Umbilical cord (tissue), 1 donor: ENCODE measurements at regions not wholly inside any gene's neighbourhood (a gene's known extent, or its start where the extent isn't known, plus 50 kb on each side); places are given as distances from the start of the nearest gene placed in this dataset.
"Not testable (repeated sequence)": the region's sequence is repeated elsewhere in the genome, so short reads cannot be mapped to it uniquely, and the experiment has no call there.

Experiments
- DNase-seq: peaks from one replicate; pipeline ENCODE4 v3.0.0-alpha.2; 2015; ENCODE audit warnings: low spot score

DNA sequence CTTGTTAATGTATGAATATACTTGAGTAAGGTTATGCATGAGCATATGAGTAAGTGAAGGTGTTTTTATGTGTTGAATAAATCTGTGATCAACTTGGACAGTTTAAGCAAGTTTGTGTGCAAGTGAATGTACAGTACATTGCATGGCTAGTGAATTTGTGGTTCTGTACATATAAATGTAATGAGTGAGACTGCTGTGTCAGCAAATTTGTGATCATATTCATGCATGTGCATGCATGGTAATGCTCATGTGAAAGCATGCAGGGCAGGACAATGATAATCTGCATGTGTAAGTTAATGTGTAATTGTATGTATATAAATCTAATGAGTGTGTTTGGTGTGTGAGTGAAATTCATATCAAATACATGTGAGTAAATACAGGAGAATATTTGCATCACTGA, 188.5 kb downstream of the PWWP3B start:
- DNase-seq, result no peak

DNA sequence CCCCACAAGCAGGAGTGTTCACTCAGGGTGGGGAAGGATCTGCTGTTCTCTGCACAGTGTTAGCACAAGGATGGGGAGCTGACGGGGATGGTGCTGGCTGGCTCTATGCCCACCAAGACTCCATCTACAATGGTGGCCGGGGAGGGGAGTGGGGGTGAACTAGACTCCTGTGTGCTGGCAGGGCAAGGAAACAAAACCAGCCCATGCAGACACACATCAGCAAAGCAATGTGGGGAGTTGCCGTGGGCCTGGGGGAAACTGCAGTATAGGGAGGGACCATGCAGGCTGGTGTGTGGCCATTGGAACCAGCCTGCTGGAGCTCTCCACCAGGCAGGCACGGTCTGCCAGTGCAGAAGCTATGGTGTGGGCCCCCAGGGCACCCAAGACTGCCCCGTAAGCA, 195.1 kb downstream of the PWWP3B start:
- DNase-seq, result no peak

DNA sequence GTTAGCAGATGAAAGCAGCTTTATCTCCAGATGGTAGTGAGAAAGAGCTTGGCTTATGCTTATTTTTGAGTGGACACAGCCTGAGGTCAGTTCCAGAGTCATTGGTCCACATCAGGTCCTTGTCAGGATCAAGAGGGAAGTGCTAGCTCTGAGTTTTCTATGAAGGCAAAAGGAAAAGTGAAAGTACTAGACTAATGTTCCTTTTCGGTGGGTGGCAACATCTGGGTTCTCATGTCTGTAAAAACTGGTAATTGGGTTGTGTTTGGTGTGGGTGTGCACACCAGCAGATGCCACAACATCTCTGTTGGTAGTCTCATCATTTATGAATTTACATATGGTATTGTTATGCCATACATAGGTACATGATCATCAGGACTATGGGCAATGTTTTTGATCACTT, 210.5 kb downstream of the PWWP3B start:
- no peak for DNase-seq

DNA sequence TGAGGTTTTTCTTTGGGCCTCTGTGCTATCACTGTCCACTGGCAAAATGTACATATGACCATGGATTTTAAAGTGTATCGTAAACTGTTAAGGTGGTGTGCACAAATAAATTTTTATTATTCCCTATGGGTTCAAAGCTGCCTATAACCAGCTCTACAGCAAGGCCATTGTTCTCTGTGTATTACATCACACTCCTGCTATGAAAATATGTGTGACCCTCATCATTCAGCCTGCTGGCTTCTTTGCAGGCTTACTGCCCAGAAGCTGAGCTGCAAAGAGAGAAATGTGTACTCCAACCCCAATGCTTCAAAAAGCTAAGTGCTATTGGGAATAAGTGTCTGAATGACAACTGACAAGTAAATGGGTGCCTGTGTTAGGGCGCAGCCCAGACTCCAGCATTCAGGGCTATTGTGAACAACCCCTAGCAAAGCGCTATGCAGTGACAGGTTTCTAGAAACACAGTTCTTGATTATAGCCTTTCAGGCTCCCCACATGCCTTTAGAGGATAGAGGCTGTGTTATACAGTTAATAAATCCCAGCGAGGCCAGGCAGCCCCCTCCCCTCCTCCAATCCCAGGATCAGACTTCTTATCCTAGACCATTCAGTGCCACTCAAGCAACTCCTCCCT, 220.4 kb upstream of the RADX start:
- DNase-seq, result peak; percentile 0

DNA sequence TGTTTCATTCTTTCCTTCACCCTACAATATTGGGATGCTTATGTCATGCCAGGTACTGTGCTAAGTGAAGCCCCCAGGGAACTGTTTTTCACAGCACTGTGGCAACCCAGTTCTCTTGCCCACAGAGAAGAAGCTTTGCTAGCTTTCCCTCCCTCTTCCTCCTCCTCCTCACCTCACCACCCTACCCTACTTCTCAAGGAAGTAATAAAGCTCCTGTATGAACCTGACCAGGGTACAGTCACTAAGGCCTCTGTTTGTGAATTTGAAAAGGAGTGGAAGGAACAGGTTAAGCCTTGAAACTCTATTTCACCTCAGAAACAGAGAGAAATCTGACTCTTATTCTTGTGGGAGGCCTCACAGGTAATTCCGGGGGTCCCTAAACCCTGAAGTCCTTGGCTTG, 219.4 kb upstream of the RADX start:
- DNase-seq, result no peak

DNA sequence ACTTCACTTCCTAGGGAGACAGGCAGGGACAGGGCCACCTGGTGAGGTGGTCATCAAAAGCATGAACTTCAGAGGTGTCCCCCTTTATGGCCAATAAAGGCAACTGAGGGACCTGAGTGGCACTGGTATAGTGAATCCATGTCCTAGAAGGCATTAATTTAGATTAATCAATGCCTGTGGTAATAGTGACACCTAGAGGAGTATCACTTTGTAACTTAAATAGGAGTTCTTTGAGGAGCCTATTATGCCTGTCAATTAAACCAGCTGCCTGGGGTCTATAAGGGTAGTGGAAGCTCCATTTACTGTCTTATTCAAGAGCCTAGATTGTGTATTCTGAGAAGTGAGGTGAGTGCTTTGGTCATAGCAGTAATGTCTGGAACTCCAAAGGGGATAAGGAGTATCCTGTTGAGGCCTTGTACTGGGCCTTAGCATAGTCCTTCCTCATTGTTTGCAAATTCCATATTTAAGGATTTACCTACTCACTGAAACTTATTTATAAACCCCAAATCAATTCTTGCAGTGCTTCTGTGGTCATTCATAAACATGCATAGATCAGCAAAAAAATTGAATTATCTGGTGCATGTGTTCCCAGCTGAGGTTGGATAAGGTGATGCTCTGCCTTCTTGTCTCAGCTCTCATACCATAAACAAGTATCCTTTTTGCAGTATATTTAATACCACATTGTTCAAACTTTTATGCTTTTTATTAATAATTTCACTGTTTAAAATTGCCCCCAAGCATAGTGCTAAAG, 213.8 kb upstream of the RADX start:
- no peak for DNase-seq

DNA sequence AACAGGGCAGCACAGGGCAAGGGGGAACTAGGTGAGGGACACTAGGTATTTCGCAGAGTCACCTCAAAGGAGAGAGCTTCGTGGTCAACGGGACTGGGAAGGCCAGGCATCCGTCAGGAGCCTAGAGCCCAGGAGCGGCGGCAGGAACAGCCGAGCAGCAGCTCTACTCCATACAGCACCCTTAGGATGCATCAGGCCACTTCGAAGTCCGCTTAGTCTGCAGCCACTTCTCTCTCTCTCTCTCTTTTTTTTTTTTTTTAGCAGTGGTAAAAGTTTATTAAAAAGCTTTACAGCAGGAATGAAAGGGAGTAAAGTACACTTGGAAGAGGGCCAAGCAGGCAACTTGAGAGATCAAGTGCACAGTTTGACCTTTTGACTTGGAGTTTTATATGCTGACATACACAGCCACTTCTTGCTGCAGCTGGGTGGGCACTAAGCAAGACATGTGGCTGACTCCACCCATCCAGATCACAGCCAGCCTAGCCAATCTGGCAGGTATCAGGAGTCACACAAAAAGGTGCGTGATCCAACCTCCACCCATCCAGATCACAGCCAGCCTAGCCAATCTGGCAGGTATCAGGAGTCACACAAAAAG, 209.7 kb upstream of the RADX start:
- DNase-seq, result no peak

DNA sequence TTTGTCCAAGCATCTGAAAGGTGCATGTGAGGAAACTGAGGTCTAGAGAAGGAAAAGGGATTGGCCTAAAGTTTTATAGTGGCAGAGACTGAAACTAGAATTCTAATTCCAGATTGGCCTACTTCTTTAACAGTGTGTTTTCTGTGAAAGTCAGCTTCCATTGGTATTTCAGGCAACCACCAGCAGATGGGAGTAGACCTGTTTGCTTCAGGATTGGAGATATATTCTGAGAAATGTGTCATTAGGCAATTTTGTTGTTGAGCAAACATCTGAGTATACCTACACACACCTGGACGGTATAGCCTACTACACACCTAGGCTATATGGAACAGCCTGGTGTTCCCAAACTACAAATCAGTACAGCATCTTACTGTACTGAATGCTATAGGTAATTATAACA, 207.3 kb upstream of the RADX start:
- DNase-seq, result no peak

DNA sequence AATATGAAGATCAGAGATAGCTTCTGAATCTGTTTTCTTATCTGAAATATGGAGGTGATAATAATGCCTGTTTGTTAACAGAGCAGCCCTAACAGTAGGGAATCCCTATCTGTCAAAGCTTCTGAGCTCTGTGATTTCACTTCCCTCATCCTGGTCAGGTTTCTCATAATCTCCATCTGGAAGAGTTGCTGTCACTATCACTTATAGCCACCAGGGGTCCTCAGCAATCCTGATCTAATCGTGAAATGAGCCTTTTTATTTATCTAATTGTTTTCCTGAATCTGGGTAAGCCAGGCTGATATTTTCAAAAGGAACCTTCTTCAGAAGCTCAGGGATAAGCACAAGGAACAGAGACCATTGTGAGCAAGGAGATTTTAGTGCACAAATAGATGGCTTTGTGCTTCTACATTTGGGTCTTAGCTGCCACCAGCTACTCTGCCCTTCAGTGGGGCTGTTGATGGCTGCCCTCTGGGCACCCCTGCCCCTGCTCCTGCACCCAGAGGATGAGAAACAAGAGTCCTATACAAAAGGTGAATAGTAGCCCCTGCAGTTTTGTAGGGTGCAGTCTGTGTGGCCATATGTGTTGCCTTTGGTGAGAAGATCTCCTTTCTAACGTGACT, 196.4 kb upstream of the RADX start:
- peak; percentile 7 for DNase-seq

DNA sequence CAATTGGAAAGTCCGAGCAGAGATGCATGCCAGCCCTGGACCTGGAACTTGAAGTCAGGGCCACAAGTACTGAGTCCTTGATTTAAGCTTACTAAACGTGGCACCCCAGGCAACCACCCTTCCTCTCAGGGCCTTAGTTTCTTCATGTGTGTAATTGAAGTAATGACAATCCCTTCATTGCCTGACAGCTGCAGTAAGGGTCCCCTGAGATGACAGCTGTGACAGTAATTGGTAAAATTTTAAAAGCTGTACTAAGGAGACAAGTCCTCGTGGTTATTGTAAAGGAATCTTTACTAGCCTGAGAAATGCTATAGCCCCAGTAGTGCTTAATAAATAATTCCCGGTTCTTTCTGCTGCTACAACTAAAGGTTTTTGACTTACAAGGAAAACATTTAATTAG, 175.1 kb upstream of the RADX start:
- DNase-seq, result no peak

DNA sequence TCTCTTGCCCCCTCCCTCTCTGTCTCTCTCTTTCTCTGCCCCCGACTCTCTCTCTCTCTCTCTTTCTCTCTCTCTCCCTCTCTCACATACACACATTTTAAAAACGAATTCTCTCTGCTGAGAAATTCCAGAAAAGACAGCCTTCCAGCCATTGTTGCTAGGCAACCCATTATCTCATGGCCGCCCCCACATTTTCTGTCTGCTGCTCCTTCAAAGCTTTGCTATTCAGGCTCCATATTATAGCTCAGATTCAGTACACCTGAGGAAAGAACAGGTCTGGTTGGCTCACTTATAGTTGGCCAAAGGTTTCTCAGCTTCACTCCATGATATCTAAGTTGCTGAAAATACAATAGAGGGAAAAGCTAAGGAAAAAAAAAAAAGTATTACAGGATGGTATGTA, 174.4 kb upstream of the RADX start:
- DNase-seq, result no peak

DNA sequence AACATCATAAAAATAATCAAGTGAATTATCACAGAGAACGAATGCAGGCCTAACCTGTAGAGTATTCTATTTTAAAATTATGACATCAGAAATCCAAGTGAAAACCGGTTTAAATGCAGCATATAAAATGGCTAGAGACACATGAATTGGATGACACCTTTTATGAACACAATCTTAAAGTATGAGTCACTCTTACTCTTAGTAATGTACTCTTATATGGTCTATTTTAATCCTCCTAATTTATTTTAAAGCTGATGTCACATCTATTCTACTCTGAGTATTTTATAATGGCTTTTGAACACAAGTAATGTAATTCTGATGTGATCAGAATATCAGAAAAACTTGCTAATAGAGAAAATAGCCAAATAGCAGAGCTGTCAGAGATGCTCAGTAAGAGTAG, 161.4 kb upstream of the RADX start:
- no peak for DNase-seq

DNA sequence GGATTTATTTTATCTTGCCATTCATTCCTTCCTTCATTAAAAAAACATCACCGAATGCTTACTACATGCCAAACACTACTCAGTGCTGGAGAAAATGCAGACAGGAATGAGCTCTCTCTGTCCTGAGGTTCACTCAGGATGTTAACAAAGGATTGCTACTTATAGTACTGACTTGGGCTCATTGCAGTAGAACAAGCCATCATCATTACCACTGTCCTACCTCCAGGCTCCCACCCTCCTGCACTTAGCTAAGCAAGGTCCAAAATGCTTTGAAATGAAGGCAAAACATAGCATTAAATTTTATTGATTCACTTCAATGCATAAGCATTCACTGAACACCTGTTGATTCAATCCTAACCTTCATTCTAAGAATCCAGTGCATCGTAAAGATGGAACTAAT, 159.8 kb upstream of the RADX start:
- no peak for DNase-seq

DNA sequence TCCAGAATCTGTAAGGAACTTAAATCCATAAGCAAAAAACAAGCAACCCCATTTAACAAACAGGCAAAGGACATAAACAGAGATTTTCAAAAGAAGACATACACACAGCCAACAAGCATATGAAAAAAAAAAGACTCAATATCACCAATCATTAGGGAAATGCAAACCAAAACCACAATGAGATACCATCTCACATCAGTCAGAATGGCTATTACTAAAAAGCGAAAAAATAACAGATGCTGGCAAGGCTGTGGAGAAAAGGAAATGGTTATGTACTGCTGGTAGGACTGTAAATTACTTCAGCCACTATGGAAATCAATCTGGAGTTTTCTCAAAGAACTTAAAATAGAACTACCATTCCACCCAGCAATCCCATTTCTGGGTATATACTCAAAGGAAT, 156.8 kb upstream of the RADX start:
- no peak for DNase-seq

DNA sequence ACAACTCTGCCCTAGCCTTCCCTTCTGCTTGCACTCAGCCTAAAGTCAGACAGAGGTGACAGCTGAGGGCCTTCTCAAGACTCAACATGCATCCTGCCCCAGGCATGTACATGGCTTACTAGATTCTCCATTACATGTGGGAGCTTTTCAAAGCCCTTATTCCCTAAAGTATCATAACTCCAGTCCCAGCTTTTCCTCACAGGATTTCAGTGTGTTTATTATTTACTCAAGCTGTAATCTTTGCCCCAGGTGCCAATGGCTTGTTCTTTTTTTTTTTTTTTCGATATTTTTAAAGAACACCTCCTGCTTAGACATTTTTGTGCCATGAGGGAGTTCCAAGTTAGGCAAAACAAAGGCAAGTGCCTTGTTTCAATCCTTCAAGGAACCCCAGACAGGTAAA, 154.0 kb upstream of the RADX start:
- DNase-seq, result no peak

DNA sequence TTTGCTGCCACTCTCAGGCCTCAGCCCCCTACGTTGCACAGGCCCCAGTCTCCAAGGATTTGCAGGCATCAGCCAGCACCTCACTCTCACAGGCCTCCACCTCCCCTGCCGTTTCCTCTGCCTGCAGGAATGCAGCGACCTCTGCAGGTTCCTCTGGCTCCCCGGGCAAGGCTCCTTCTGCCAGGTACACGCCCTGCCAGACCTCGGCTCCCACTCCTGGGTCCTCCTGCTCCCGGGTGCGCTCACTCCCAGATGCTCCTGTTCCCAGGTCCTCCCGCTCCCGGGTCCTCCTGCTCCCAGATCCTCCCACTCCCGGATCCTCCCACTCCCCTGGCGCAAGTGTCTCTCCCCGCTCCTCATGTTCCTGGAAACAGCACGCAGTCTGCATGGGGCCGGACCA, 144.4 kb upstream of the RADX start:
- DNase-seq, result no peak

DNA sequence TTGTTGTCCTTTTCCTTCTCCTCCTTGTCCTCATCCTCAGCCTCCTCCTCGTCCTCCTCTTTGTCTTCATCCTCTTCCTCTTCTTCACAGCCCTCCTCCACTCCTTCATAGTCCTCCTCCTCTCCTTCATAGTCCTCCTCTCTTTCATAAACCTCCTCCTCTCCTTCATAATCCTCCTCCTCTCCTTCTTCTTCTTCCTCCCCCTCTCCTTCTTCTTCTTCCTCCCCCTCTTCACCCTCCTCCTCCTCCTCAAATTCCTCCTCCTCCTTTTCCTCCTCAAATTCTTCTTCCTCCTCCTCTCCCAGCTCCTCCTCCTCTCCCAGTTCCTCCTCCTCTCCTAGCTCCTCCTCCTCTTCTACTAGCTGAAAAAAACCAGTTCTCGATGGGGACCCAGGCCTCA, 143.8 kb upstream of the RADX start:
- no peak for DNase-seq

DNA sequence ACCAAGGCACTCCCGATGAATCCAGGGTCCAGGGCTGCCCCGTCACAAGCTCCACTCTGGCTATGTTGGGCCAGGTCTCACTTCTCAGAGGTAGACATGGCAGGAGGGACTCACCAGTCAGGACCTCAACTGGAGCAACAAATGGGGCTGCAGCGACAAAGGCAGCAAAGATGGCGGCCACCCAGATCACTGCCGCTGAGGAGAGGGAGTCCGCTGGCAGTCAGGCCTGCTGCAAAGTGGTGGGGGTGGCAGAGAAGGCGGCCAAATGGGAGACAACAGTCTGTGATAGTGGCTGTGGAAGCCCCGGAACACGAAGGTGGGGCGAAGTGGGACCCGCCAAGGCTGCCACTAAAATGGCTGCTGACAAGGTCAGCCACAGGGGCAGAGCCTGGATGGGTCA, 143.3 kb upstream of the RADX start:
- no peak for DNase-seq

DNA sequence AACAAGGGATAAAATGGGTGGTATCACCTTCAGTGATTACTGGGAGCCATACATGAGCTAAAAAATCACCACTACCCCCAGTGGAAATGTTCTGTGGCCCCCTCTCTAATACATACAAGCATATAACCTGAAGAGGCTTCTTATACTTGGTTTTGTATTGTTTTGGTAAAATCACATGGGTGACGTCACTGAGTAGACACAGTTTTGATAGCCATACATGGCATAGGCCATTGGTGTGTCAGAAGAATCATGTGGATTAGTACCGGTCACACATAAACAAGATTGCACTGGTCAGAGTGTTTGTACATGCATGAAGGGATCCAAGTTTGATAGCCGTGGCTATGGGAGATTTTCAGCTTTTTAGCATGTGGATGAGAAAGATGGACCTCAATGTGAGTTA, 131.9 kb upstream of the RADX start:
- DNase-seq, result no peak

DNA sequence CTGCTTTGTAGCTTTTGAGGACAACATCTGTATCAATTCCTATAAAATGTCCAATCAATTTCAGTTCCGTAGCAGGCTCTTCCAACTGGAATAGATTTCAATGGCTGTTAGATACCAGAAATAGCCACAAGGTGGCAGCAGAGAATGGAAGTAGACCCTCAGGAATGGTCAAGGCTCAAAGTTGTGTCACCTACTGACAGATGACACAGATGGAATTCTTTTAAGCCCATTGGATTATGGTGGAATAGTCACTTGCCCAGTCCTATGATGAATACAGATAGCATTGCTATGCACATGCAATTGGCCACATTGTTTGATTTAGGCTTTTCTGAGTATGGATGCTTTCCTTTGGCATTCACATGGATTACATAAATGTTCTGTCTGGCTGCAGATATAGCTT, 130.4 kb upstream of the RADX start:
- DNase-seq, result peak; percentile 37

DNA sequence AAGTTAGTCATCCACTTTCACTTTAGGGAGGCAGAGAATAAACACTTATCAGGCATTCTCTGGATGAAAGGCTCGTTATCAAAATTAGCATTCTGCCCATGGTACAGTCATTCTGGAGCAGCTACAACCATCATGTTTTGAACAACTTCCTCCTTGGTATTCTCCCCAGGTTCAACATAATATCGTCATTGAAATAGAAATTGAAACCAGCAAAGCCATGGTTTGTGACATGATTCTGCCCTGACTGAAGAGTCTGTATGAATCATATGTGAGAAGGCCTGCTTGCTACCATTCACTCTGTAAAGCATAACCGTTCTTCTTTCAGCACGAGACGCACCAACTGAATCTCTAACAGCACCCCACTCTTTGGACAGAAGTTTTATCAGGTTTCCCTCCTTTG, 127.5 kb upstream of the RADX start:
- no peak for DNase-seq

DNA sequence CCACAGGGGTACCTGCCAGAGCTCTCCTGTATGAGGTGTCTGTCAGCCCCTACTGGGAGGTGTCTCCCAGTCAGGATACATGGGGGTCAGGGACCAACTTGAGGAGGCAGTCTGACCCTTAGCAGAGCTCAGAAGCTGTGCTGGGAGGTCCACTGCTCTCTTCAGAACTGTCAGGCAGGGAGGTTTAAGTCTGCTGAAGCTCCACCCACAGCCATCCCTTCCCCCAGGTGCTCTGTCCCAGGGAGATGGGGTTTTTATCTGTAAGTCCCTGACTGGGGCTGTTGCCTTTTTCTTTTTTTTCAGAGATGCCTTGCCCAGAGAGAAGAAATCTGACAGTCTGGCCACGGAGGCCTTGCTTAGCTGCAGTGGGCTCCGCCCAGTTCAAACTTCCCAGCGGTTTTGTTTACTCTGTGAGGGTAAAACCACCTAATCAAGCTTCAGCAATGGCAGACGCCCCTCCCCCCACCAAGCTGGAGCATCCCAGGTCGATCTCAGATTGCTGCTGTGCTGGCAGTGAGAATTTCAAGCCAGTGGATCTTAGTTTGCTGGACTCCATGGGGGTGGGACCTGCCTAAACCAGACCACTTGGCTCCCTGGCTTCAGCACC, 118.5 kb upstream of the RADX start:
- DNase-seq, result not testable (repeated sequence)

DNA sequence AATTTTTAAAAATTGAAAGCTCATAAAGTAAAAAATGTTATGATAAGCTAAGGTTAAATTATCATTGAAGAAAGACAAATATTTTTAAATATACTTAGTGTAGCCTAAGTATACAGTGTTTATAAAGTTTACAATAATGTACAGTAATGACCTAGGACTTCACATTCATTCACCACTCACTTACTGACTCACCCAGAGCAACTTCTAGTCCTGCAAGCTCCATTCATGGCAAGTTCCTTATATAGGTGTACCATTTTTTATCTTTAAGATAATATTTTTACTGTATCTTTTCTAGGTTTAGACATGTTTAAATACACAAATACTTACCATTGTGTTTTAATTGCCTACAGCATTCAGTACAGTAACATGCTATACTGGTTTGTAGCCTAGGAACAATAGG, 112.3 kb upstream of the RADX start:
- DNase-seq, result no peak
